ENCODE measurements at regions not wholly inside any gene's neighbourhood (a gene's known extent, or its start where the extent isn't known, plus 50 kb on each side); places are given as distances from the start of the nearest gene placed in this dataset.

- Histone ChIP-seq H2AFZ (ENCODE audit: low read length) (no peak overlapping the region), H2BK15ac (ENCODE audit: low read length) (no peak overlapping the region), H3K4ac (replicated peaks; ENCODE audit: insufficient read length, low read depth, low read length) (no peak overlapping the region), H3K4me3 (ENCODE audit: extremely low read depth in 1 of 4, insufficient read depth in 2 of 4, low read depth in 3 of 4, low read length in 4 of 4) (no peak overlapping the region), H3K4me2 (ENCODE audit: insufficient read depth in 1 of 2, low read depth in 2 of 2, low read length in 2 of 2) (no peak overlapping the region), H2BK12ac (ENCODE audit: low read depth, low read length) (no peak overlapping the region), H3K27me3 (replicated peaks in 1 of 4; ENCODE audit: control insufficient read depth in 3 of 4, extremely low read depth in 1 of 4, insufficient read depth in 3 of 4, low read length in 3 of 4) (no peaks in the 10 kb centered on the region), H2BK120ac (replicated peaks; ENCODE audit: low read depth, low read length) (no peak overlapping the region), H3K9me3 (ENCODE audit: insufficient read depth in 2 of 2, low read depth in 1 of 2, low read length in 1 of 2) (peaks cover 0 to 3% of the 10 kb centered on the region in 2 experiments; a peak in 1 of 4 replicates), H2BK20ac (ENCODE audit: low read length) (no peak overlapping the region), H3K18ac (ENCODE audit: extremely low read depth, low read length) (no peak overlapping the region), H3K27ac (ENCODE audit: low read depth, low read length) (no peak overlapping the region), H2BK5ac (ENCODE audit: low read depth, low read length) (no peak overlapping the region), H3K23me2 (ENCODE audit: low read depth, low read length) (no peaks in the 10 kb centered on the region), H3K79me1 (ENCODE audit: low read depth, low read length) (no peaks in the 10 kb centered on the region), H4K91ac (replicated peaks; ENCODE audit: insufficient read length, low read length) (no peak overlapping the region), H3K14ac (ENCODE audit: insufficient read length) (no peak overlapping the region), H4K8ac (ENCODE audit: extremely low read depth, insufficient read depth, low read length) (no peak overlapping the region), H3K36me3 (ENCODE audit: control insufficient read depth in 2 of 4, insufficient read depth in 4 of 4, low read length in 3 of 4) (no peaks in the 10 kb centered on the region), H3K23ac (ENCODE audit: insufficient read length) (no peak overlapping the region), H4K20me1 (replicated peaks in 1 of 2; ENCODE audit: control insufficient read depth in 1 of 2, insufficient read depth in 2 of 2, low read length in 2 of 2) (no peaks in the 10 kb centered on the region), H3K9ac (replicated peaks in 1 of 4; ENCODE audit: extremely low read depth in 1 of 4, low read depth in 3 of 4, low read length in 3 of 4) (no peak overlapping the region), H3K79me2 (ENCODE audit: control insufficient read depth in 1 of 2, insufficient read depth in 2 of 2, low read length in 2 of 2) (no peaks in the 10 kb centered on the region), H3K4me1 (replicated peaks in 1 of 4; ENCODE audit: control insufficient read depth in 3 of 4, insufficient read depth in 4 of 4, low read length in 3 of 4) (no peaks in the 10 kb centered on the region), H3K56ac (replicated peaks; ENCODE audit: insufficient read length, low read depth, low read length) (no peak overlapping the region), H2AK5ac (ENCODE audit: low read depth, low read length) (no peak overlapping the region), H4K5ac (ENCODE audit: insufficient read length, low read depth, low read length) (no peak overlapping the region)
- 88% methylated on average over 1 of the region's 1 CpG; no CpG with 5 or more reads in 1 of the 2 experiments for WGBS, 2 experiments (ENCODE audit: extremely low coverage in 1 of 2, insufficient coverage in 1 of 2, insufficient read length in 1 of 2, insufficient replicate concordance in 2 of 2, low coverage in 1 of 2, low lambda C conversion rate in 2 of 2, missing lambda C conversion rate in 1 of 2)
- no peak for TF ChIP-seq JUN (IDR thresholded peaks at IDR 0.05; ENCODE audit: low read depth, low read length)
- TF ChIP-seq SP1 (IDR thresholded peaks at IDR 0.05; ENCODE audit: low read depth, low read length), result no peak
- TF ChIP-seq PHF8 (conservative IDR thresholded peaks at IDR 0.05; ENCODE audit: low read depth, low read length), result no peak
- TF ChIP-seq POU5F1 (IDR thresholded peaks at IDR 0.05; ENCODE audit: low read depth, low read length), result no peak
- no peak for TF ChIP-seq CTCF (IDR thresholded peaks at IDR 0.05; ENCODE audit: control extremely low read depth in 1 of 3, insufficient read depth in 1 of 3, low read depth in 1 of 3, low read length in 3 of 3)
- TF ChIP-seq SIX5 (IDR thresholded peaks at IDR 0.05; ENCODE audit: low read depth, low read length), result no peak
- no peak for TF ChIP-seq SIRT6 (IDR thresholded peaks at IDR 0.05; ENCODE audit: low read length)
- POLR2A ChIA-PET (ENCODE audit: partially characterized antibody), result no interaction called here
- DNase-seq (ENCODE audit: low read depth in 1 of 2, low spot score in 2 of 2) (no peak), FAIRE-seq (no peak)
- CTCF ChIA-PET (ENCODE audit: partially characterized antibody), result no interaction called here
Observed at GRCh38 chr15:93700051-93700450, 531.3 kb upstream of the MCTP2 start.

All from H1 (cell line).